ENCODE measurements at regions not wholly inside any gene's neighbourhood (a gene's known extent, or its start where the extent isn't known, plus 50 kb on each side); places are given as distances from the start of the nearest gene placed in this dataset.
A peak's percentile ranks its signal among the peaks of the same experiment; 100 is the strongest.

GRCh38 chr1:178634445-178634844 lies 90.6 kb upstream of the RALGPS2 start:
- H3K4me2 ChIP-seq (ENCODE audit: low read depth, low read length), result no peak overlapping the region
- peak overlapping the region; percentile 58 for H3K27ac ChIP-seq (ENCODE audit: insufficient read depth, low read length)
- H4K91ac ChIP-seq (ENCODE audit: insufficient read depth, low read depth, low read length), result 0 out of 2 replicates have a peak overlapping the region, but pooled peaks have one; percentile 2
- H2BK20ac ChIP-seq (ENCODE audit: low read depth, low read length), result peak overlapping the region; percentile 81; the same call in 1 of the 2 replicates
- H2AK5ac ChIP-seq (ENCODE audit: low read depth, low read length), result peak overlapping the region; percentile 11; the same call in 1 of the 2 replicates
- TF ChIP-seq CHD1 (IDR thresholded peaks at IDR 0.05; ENCODE audit: low read depth, low read length), result no peak
- no peak for TF ChIP-seq CEBPB (IDR thresholded peaks at IDR 0.05; ENCODE audit: low read depth, low read length)
- no peak for TF ChIP-seq MAFK (IDR thresholded peaks at IDR 0.05; ENCODE audit: low read depth, low read length)
- TF ChIP-seq NFE2L2 (IDR thresholded peaks at IDR 0.05; ENCODE audit: low read depth, low read length), result no peak
- no peak for TF ChIP-seq RAD21 (IDR thresholded peaks at IDR 0.05; ENCODE audit: low read length)
- TF ChIP-seq BHLHE40 (IDR thresholded peaks at IDR 0.05; ENCODE audit: low read depth, low read length), result no peak
- TF ChIP-seq USF2 (IDR thresholded peaks at IDR 0.05; ENCODE audit: low read depth, low read length), result no peak
- no peak for TF ChIP-seq RCOR1 (IDR thresholded peaks at IDR 0.05; ENCODE audit: insufficient replicate concordance, low read length)
- TF ChIP-seq MAZ (IDR thresholded peaks at IDR 0.05; ENCODE audit: borderline replicate concordance, low read depth, low read length), result no peak
- TF ChIP-seq MXI1 (IDR thresholded peaks at IDR 0.05; ENCODE audit: borderline replicate concordance, low read depth, low read length), result no peak
- TF ChIP-seq, protein P1, sequence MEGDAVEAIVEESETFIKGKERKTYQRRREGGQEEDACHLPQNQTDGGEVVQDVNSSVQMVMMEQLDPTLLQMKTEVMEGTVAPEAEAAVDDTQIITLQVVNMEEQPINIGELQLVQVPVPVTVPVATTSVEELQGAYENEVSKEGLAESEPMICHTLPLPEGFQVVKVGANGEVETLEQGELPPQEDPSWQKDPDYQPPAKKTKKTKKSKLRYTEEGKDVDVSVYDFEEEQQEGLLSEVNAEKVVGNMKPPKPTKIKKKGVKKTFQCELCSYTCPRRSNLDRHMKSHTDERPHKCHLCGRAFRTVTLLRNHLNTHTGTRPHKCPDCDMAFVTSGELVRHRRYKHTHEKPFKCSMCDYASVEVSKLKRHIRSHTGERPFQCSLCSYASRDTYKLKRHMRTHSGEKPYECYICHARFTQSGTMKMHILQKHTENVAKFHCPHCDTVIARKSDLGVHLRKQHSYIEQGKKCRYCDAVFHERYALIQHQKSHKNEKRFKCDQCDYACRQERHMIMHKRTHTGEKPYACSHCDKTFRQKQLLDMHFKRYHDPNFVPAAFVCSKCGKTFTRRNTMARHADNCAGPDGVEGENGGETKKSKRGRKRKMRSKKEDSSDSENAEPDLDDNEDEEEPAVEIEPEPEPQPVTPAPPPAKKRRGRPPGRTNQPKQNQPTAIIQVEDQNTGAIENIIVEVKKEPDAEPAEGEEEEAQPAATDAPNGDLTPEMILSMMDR (conservative IDR thresholded peaks at IDR 0.05; ENCODE audit: low read depth, low read length), result no peak
- no peak for TF ChIP-seq RFX5 (IDR thresholded peaks at IDR 0.05; ENCODE audit: low read depth, low read length)
- TF ChIP-seq ELK1 (IDR thresholded peaks at IDR 0.05; ENCODE audit: borderline replicate concordance, low read depth, low read length), result no peak
- no peak for TF ChIP-seq POLR2A (IDR thresholded peaks at IDR 0.05; ENCODE audit: low read depth, low read length)
- TF ChIP-seq FOS (IDR thresholded peaks at IDR 0.05; ENCODE audit: low read depth, low read length), result no peak
- no peak for TF ChIP-seq SMC3 (IDR thresholded peaks at IDR 0.05; ENCODE audit: low read depth, low read length)
- 0 out of 2 replicates have a peak overlapping the region, but pooled peaks have one; percentile 36 for H4K5ac ChIP-seq (ENCODE audit: low read depth, low read length)
- H3K18ac ChIP-seq (ENCODE audit: low read depth, low read length), result peak overlapping the region; percentile 67
- POLR2A ChIA-PET (ENCODE audit: unreplicated experiment), result interaction anchor here (1.0 kb wide), 1 partner anchor 178 kb away, joined by 3 read pairs; no protein-coding TSS in a partner anchor
- H3K36me3 ChIP-seq (ENCODE audit: control insufficient read depth, insufficient read depth, low read length), result no peaks in the 10 kb centered on the region
- peak overlapping the region; percentile 26; the same call in 1 of the 2 replicates for H3K56ac ChIP-seq (ENCODE audit: extremely low read depth, insufficient read depth, low read length)
- peak overlapping the region; percentile 9 to 63; a peak in 2 of 4 replicates for H4K8ac ChIP-seq (ENCODE audit: low read depth in 2 of 2, low read length in 2 of 2)
- H3K9me1 ChIP-seq (ENCODE audit: insufficient read depth, low read length), result peaks cover 12% of the 10 kb centered on the region; the same call in 1 of the 2 replicates
- H4K20me1 ChIP-seq (ENCODE audit: insufficient read depth, low read length), result no peaks in the 10 kb centered on the region
- peak overlapping the region; percentile 72; the same call in 2 of the 3 replicates for H2BK15ac ChIP-seq (ENCODE audit: low read depth, low read length)
- peaks cover 21% of the 10 kb centered on the region for H3K4me1 ChIP-seq (ENCODE audit: control insufficient read depth, insufficient read depth, low read length)
- dilution Hi-C loops (cut with HindIII; ENCODE audit: low sequenced_read_pairs, unreplicated experiment), result no loop called here
- H3K14ac ChIP-seq (replicated peaks; ENCODE audit: low read depth, low read length), result 0 out of 2 replicates have a peak overlapping the region, but pooled peaks have one; percentile 62
- H3K23ac ChIP-seq (ENCODE audit: low read depth, low read length), result no peak overlapping the region
- H2BK5ac ChIP-seq (ENCODE audit: low read depth, low read length, poor library complexity, severe bottlenecking), result peak overlapping the region; percentile 88
- in situ Hi-C loops (cut with MboI; ENCODE audit: low sequenced_read_pairs), result no loop called here
- DNase-seq (no peak), ATAC-seq (ENCODE audit: low read depth) (peak; percentile 64)
- H3K9ac ChIP-seq (ENCODE audit: low read depth, low read length), result no peak overlapping the region
- H2AFZ ChIP-seq (replicated peaks; ENCODE audit: low read length, poor library complexity), result no peak overlapping the region
- no peaks in the 10 kb centered on the region for H3K9me3 ChIP-seq (ENCODE audit: control insufficient read depth, insufficient read depth, low read length)
- H3K27me3 ChIP-seq (ENCODE audit: control insufficient read depth, insufficient read depth, low read length), result no peaks in the 10 kb centered on the region
- no peak overlapping the region for H3K4me3 ChIP-seq (ENCODE audit: insufficient read depth, low read depth, low read length)
- CTCF ChIA-PET, result interaction anchor here (1.5 kb wide), 1 partner anchor 11 kb away, joined by 4 read pairs; no protein-coding TSS in a partner anchor
- peak overlapping the region; percentile 78 for H3K4ac ChIP-seq (ENCODE audit: low read depth, low read length)
- no peak overlapping the region for H2AK9ac ChIP-seq (replicated peaks; ENCODE audit: low read depth, low read length, poor library complexity)
- H3K79me1 ChIP-seq (ENCODE audit: low read depth in 1 of 2, low read length in 2 of 2), result no peaks in the 10 kb centered on the region; a peak in 1 of 4 replicates
- no CpG with 5 or more reads among the region's 2 CpGs for WGBS, 2 experiments (ENCODE audit: extremely low coverage in 2 of 2, insufficient read length in 1 of 2)
- intact Hi-C loops (cut with micrococcal nuclease), result loop anchor here (5.0 kb wide), 1 partner anchor 92 kb away; no protein-coding TSS in a partner anchor
- no TSS peak for BruUV-seq (replicated peaks)
- H2BK120ac ChIP-seq (ENCODE audit: low read depth, low read length), result peak overlapping the region; percentile 85; the same call in 1 of the 2 replicates
